Astrocyte (in vitro differentiated cells and primary cell): ENCODE measurements at regions not wholly inside any gene's neighbourhood (a gene's known extent, or its start where the extent isn't known, plus 50 kb on each side); places are given as distances from the start of the nearest gene placed in this dataset.
"Not testable (repeated sequence)": the region's sequence is repeated elsewhere in the genome, so short reads cannot be mapped to it uniquely, and the experiment has no call there.

Source experiments
- CTCF ChIP-seq: IDR thresholded peaks from 2 replicates; pipeline ENCODE4 v1.5.1; 2011; ENCODE audit warnings: low read depth, mild to moderate bottlenecking, inconsistent platforms, low read length, moderate library complexity; ENCODE audit not compliant: insufficient read depth
- EZH2 ChIP-seq: IDR thresholded peaks from 2 replicates; pipeline ENCODE4 v1.6.1; 2012; ENCODE audit warnings: mild to moderate bottlenecking, low read length, inconsistent platforms; ENCODE audit not compliant: insufficient read depth

DNA sequence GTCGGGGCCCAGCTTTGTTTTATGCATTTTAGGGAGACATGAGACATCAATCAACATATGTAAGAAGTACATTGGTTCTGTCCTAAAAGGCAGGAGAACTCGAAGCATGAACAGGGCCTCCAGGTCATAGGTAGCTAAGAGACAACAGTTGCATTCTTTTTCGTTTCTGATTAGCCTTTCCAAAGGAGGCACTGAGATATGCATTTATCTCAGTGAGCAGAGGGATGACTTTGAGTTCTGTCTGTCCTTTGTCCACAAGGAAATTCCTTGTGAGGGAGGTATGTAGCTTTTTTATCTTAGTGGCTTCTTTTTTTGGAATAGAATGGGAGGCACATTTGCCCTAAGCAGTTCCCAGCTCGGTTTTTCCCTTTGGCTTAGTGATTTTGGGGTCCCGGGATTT is 109.5 kb upstream of the KIF2A start:
- TF ChIP-seq CTCF, EZH2: not testable (repeated sequence)
